ENCODE measurements at regions not wholly inside any gene's neighbourhood (a gene's known extent, or its start where the extent isn't known, plus 50 kb on each side); places are given as distances from the start of the nearest gene placed in this dataset.

GRCh38 chr14:22699801-22700564, 55.8 kb upstream of the OR6J1 start:
- DNase-seq (no peak), ATAC-seq (ENCODE audit: low FRiP score in 2 of 2) (no peak)
- no peak overlapping the region for H3K27ac ChIP-seq
- no peaks in the 10 kb centered on the region for H3K36me3 ChIP-seq
- WGBS, 2 donors: 56 to 57% methylated on average over 8 of the region's 8 CpGs
- H3K9me3 ChIP-seq: no peaks in the 10 kb centered on the region
- TF ChIP-seq EP300 (IDR thresholded peaks at IDR 0.05): no peak
- TF ChIP-seq POLR2A (IDR thresholded peaks at IDR 0.05): no peak
- TF ChIP-seq POLR2AphosphoS5 (IDR thresholded peaks at IDR 0.05): no peak
- TF ChIP-seq CTCF (IDR thresholded peaks at IDR 0.05): no peak
- H3K4me3 ChIP-seq: no peak overlapping the region
- peaks cover 0 to 4% (median 0%) of the 10 kb centered on the region in 4 donors for H3K4me1 ChIP-seq
- no peaks in the 10 kb centered on the region for H3K27me3 ChIP-seq

GRCh38 chr14:22713631-22713950, 52.9 kb upstream of the OXA1L start:
- Histone ChIP-seq H3K4me3 (peak overlapping the region in 3 of 4 donors; percentile 18 to 51 (median 37)), H3K36me3 (no peaks in the 10 kb centered on the region), H3K9me3 (no peaks in the 10 kb centered on the region), H3K4me1 (peaks cover 0 to 4% (median 0%) of the 10 kb centered on the region in 4 donors), H3K27ac (peak overlapping the region in 1 of 4 donors; percentile 16), H3K27me3 (peaks cover 0 to 4% (median 0%) of the 10 kb centered on the region in 4 donors)
- DNase-seq (no peak), ATAC-seq (ENCODE audit: low FRiP score in 2 of 2) (no peak)
- no peak for TF ChIP-seq POLR2AphosphoS5 (IDR thresholded peaks at IDR 0.05)
- TF ChIP-seq POLR2A (IDR thresholded peaks at IDR 0.05): no peak
- WGBS, 2 donors: 70 to 78% methylated on average over 9 of the region's 9 CpGs

DNA sequence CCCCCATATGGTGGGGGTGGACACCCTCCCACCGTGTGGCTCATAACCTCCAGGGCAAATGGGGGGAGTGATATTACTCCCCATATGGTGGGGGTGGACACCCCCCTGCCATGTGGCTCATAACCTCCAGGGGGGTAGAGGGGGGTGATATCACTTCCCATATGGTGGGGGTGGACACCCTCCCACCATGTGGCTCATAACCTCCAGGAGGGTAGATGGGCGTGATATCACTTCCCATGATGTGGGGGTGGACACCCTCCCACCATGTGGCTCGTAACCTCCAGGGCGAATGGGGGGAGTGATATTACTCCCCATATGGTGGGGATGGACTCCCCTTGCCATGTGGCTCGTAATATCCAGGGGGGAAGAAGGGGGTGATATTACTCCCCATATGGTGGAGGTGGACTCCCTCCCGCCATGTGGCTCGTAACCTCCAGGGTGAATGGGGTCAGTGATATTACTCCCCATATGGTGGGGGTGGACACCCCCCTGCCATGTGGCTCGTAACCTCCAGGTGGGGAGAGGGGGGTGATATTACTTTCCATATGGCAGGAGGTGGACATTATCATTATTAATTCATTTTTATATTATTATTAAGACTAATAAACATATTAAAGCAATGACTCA, 51.2 kb upstream of the OXA1L start:
- peaks cover 0 to under 1% (median 0%) of the 10 kb centered on the region in 4 donors for H3K27me3 ChIP-seq
- no peak overlapping the region for H3K27ac ChIP-seq
- peaks cover 0 to 4% (median 0%) of the 10 kb centered on the region in 4 donors for H3K4me1 ChIP-seq
- 84 to 94% methylated on average over 7 of the region's 8 CpGs for WGBS, 2 donors
- no peaks in the 10 kb centered on the region for H3K36me3 ChIP-seq
- H3K9me3 ChIP-seq: no peaks in the 10 kb centered on the region
- no peak overlapping the region for H3K4me3 ChIP-seq
- DNase-seq (no peak), ATAC-seq (ENCODE audit: low FRiP score in 2 of 2) (no peak)
- TF ChIP-seq POLR2A (IDR thresholded peaks at IDR 0.05) (no peak), POLR2AphosphoS5 (IDR thresholded peaks at IDR 0.05) (no peak), CTCF (IDR thresholded peaks at IDR 0.05) (no peak), EP300 (IDR thresholded peaks at IDR 0.05) (no peak)

- TF ChIP-seq CTCF (IDR thresholded peaks at IDR 0.05) (no peak), EP300 (IDR thresholded peaks at IDR 0.05) (no peak), POLR2AphosphoS5 (IDR thresholded peaks at IDR 0.05) (no peak), POLR2A (IDR thresholded peaks at IDR 0.05) (no peak)
- ATAC-seq (ENCODE audit: low FRiP score in 2 of 2) (no peak), DNase-seq (no peak)
- H3K4me3 ChIP-seq: no peak overlapping the region
- H3K9me3 ChIP-seq: no peaks in the 10 kb centered on the region
- H3K4me1 ChIP-seq: peaks cover 0 to 4% (median 0%) of the 10 kb centered on the region in 4 donors
- H3K27ac ChIP-seq: no peak overlapping the region
- H3K36me3 ChIP-seq: no peaks in the 10 kb centered on the region
- no peaks in the 10 kb centered on the region for H3K27me3 ChIP-seq
- WGBS, 2 donors: 60 to 79% methylated on average over 1 of the region's 1 CpG
Observed at GRCh38 chr14:22715890-22716289, 50.6 kb upstream of the OXA1L start.
